ENCODE measurements at regions not wholly inside any gene's neighbourhood (a gene's known extent, or its start where the extent isn't known, plus 50 kb on each side); places are given as distances from the start of the nearest gene placed in this dataset.

GRCh38 chr2:19580264-19580663 lies 221.8 kb upstream of the OSR1 start:
- TF ChIP-seq CTCF (IDR thresholded peaks at IDR 0.05) (no peak), POLR2A (IDR thresholded peaks at IDR 0.05) (no peak)
